ENCODE measurements at regions not wholly inside any gene's neighbourhood (a gene's known extent, or its start where the extent isn't known, plus 50 kb on each side); places are given as distances from the start of the nearest gene placed in this dataset.
"Not testable (repeated sequence)": the region's sequence is repeated elsewhere in the genome, so short reads cannot be mapped to it uniquely, and the experiment has no call there.

GRCh38 chr6:109875973-109876372, 102.1 kb upstream of the GPR6 start:
- Mint-ChIP-seq H3K27me3 (ENCODE audit: low read depth) (no peaks in the 10 kb centered on the region), H3K27ac (ENCODE audit: unreplicated experiment) (no peak overlapping the region), H3K36me3 (ENCODE audit: low read depth) (no peaks in the 10 kb centered on the region), H3K9me3 (peaks cover 4% of the 10 kb centered on the region), H3K4me3 (no peak overlapping the region), H3K4me1 (peaks cover 5% of the 10 kb centered on the region)
- no peak for DNase-seq (ENCODE audit: low read depth, low spot score)
- no peak for TF ChIP-seq CTCF (conservative IDR thresholded peaks at IDR 0.05)

DNA sequence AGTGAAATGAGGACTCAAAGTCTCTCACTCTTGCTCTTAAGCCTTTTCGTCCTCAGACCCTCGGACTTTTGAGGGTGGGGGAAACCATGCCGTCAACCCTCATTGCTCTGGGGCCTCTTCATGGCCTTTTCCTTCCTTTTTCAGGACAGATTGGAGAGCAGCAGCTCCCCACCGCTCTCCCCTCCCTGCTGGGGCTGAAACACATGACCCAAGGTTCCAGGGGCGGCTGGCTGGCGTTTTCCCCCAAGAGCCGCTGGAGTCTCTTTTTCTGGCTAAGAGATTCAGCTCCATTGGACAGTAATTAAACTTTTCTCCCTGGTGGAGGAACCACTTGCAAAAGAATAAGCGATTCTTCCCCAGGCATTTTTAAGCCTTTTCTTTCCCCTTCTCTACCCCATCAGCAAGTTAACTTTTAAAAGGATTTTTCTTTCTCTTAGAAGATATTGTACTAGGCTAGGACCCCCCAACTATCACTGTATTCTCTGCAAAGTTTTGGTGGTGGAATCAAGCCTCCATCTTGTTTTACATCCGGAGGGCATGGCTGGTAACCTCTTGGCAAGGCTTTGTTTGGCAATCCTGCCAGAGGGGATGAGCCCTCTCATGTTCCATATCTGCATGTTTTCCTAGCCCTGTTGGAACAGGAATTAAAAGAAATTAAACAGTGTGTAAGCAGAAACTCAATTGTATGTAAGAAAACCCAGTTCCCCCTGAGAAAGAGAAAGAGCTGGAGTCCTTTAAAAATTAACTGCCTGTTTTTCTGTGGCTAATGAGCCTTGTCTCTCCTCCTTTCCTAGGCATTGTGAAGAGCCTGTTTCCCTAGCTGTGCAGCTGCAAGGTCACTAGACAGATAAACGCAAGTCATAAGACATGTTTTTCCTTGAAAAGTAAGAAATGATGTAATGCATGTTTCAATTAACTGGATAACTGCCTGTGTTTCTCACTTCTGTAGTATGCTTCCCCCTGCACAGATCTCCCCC, 100.8 kb upstream of the GPR6 start:
- H3K27me3 Mint-ChIP-seq (ENCODE audit: low read depth) = no peaks in the 10 kb centered on the region
- H3K27ac Mint-ChIP-seq (ENCODE audit: unreplicated experiment) = no peak overlapping the region
- peaks cover 4% of the 10 kb centered on the region for H3K9me3 Mint-ChIP-seq

DNA sequence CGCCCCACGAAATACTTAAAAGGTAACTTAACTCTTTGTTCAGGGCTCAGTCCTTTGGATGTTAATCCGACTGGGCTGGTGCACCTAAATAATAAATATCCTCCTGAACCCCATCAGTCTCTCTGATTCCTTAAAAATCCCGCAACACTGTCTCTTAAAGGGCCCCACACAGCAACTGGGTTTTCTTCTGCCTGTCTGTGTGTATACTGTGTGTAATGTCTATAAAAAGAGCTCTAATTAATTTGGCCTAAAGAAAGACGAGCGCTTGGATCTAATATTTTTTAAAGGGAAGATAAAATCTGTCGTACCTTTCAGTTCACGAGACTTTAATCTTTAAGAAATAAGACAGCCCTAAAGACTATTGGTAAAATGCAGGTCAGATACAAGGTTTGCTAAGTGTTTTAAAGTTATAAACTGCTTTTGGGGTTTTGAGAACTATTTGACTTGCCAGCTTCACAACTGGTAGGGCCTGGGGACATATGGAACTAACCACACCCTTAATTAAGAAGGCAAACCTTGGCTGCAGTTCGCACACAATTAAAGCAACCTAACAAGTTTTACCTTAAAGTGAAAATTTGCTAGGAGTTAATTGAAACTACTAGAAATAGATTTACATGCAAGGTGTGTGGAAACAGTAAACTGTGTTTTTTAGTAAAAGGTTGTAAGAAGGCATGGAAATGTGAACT, 100.0 kb upstream of the GPR6 start:
- not testable (repeated sequence) for H3K9me3 Mint-ChIP-seq; H3K4me1 Mint-ChIP-seq; H3K4me3 Mint-ChIP-seq; H3K27me3 Mint-ChIP-seq (ENCODE audit: low read depth); H3K36me3 Mint-ChIP-seq (ENCODE audit: low read depth); DNase-seq (ENCODE audit: low read depth, low spot score); H3K27ac Mint-ChIP-seq (ENCODE audit: unreplicated experiment)

More for the DNA sequence above, 100.8 kb upstream of the GPR6 start:
- TF ChIP-seq CTCF (conservative IDR thresholded peaks at IDR 0.05) = no peak
- Mint-ChIP-seq H3K4me1 (no peaks in the 10 kb centered on the region), H3K4me3 (no peak overlapping the region), H3K36me3 (ENCODE audit: low read depth) (no peaks in the 10 kb centered on the region)
- no peak for DNase-seq (ENCODE audit: low read depth, low spot score)

GRCh38 chr6:109879081-109879480, 99.0 kb upstream of the GPR6 start:
- H3K4me3 Mint-ChIP-seq; H3K9me3 Mint-ChIP-seq; DNase-seq (ENCODE audit: low read depth, low spot score); H3K27ac Mint-ChIP-seq (ENCODE audit: unreplicated experiment); H3K27me3 Mint-ChIP-seq (ENCODE audit: low read depth); H3K36me3 Mint-ChIP-seq (ENCODE audit: low read depth); H3K4me1 Mint-ChIP-seq: not testable (repeated sequence)

DNA sequence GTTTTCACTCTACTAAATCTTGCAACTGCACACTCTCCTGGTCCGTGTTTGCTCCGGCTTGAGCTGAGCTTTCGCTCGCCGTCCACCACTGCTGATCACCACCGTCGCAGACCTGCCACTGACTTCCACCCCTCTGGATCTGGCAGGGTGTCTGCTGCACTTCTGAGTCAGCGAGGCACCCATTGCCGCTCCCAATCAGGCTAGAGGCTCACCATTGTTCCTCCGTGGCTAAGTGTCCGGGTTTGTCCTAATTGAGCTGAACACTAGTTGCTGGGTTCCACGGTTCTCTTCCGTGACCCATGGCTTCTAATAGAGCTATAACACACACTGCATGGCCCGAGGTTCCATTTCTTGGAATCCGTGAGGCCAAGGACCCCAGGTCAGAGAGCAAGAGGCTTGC, 98.6 kb upstream of the GPR6 start:
- Mint-ChIP-seq H3K27ac (ENCODE audit: unreplicated experiment) (no peak overlapping the region), H3K36me3 (ENCODE audit: low read depth) (no peaks in the 10 kb centered on the region), H3K9me3 (peaks cover 4% of the 10 kb centered on the region), H3K4me1 (no peaks in the 10 kb centered on the region), H3K4me3 (no peak overlapping the region), H3K27me3 (ENCODE audit: low read depth) (no peaks in the 10 kb centered on the region)
- TF ChIP-seq CTCF (conservative IDR thresholded peaks at IDR 0.05) = no peak
- DNase-seq (ENCODE audit: low read depth, low spot score) = no peak

GRCh38 chr6:109881069-109881468, 97.0 kb upstream of the GPR6 start:
- H3K27ac Mint-ChIP-seq (ENCODE audit: unreplicated experiment); DNase-seq (ENCODE audit: low read depth, low spot score); H3K4me3 Mint-ChIP-seq; H3K9me3 Mint-ChIP-seq; H3K36me3 Mint-ChIP-seq (ENCODE audit: low read depth); H3K27me3 Mint-ChIP-seq (ENCODE audit: low read depth); H3K4me1 Mint-ChIP-seq: not testable (repeated sequence)

DNA sequence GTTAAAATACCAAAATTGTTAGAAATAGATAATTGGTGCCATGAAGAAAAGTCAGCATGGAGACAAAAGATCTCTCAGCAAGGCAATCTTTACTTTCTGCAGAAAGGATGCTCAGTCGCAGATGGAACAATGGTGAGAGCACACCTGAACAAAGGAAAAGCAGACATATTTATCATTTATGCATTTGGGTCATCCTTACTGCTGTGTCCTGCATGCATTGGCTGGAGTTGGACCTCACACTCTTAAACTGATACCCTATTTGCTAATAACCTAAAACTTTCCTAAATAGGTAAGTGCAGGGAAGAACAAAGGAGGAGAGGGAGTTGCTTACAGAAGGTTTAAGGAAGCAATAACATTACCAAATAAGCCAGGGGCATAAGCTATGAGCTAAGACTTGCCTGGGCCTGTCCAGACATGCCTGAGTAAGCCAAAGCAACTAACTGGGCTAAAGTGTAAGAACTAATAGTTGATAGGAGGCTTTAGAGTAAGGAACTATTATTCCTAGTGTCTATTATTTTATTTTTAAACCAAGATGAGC, 96.1 kb upstream of the GPR6 start:
- not testable (repeated sequence) for H3K4me1 Mint-ChIP-seq; H3K27me3 Mint-ChIP-seq (ENCODE audit: low read depth); H3K9me3 Mint-ChIP-seq; H3K27ac Mint-ChIP-seq (ENCODE audit: unreplicated experiment); H3K4me3 Mint-ChIP-seq; DNase-seq (ENCODE audit: low read depth, low spot score); H3K36me3 Mint-ChIP-seq (ENCODE audit: low read depth)
